Activated naive CD4-positive, alpha-beta T cell treated with anti-CD3 and anti-CD28 coated beads, Interleukin-2, amount 50 U/mL, for 72 hours (primary cell): ENCODE measurements at regions not wholly inside any gene's neighbourhood (a gene's known extent, or its start where the extent isn't known, plus 50 kb on each side); places are given as distances from the start of the nearest gene placed in this dataset.
"Not testable (repeated sequence)": the region's sequence is repeated elsewhere in the genome, so short reads cannot be mapped to it uniquely, and the experiment has no call there.

Experiments
- ATAC-seq, 2 donors: fragments of 150-1000 bp; cut with Tn5 transposase; 2 replicates each; pipeline ENCODE4 v1.10.0; 2021; ENCODE audit warnings: mild to moderate bottlenecking in 2 of 2, moderate library complexity in 2 of 2
- DNase-seq, 2 donors: peaks; one replicate each; pipeline ENCODE4 v3.0.0; 2021 to 2022; ENCODE audit warnings: low spot score in 2 of 2
- H3K27ac Mint-ChIP-seq, 2 donors: one replicate each; pipeline ENCODE4 v1.8.0; 2022; ENCODE audit warnings: mild to moderate bottlenecking in 2 of 2, mixed read lengths in 2 of 2
- H3K36me3 Mint-ChIP-seq, 2 donors: one replicate each; pipeline ENCODE4 v1.8.0; 2022; ENCODE audit warnings: mixed read lengths in 2 of 2
- H3K9me3 Mint-ChIP-seq, 2 donors: one replicate each; pipeline ENCODE4 v1.8.0; 2022; ENCODE audit warnings: mixed read lengths in 2 of 2

- H3K9me3 Mint-ChIP-seq: no peaks in the 10 kb centered on the region
- DNase-seq (no peak), ATAC-seq (no peak)
- H3K27ac Mint-ChIP-seq: no peak overlapping the region
- H3K36me3 Mint-ChIP-seq: no peaks in the 10 kb centered on the region
These were observed 51.2 kb upstream of the PRR5 start for GRCh38 chr22:44650806-44651205.

- DNase-seq: no peak
- no peaks in the 10 kb centered on the region for H3K9me3 Mint-ChIP-seq
- H3K36me3 Mint-ChIP-seq: no peaks in the 10 kb centered on the region
- H3K27ac Mint-ChIP-seq: no peak overlapping the region
- ATAC-seq: no peak
These were observed 53.0 kb upstream of the PRR5 start for GRCh38 chr22:44648821-44649565.

GRCh38 chr22:44648085-44648820 is 53.8 kb upstream of the PRR5 start:
- H3K36me3 Mint-ChIP-seq: no peaks in the 10 kb centered on the region
- H3K9me3 Mint-ChIP-seq: no peaks in the 10 kb centered on the region
- no peak for ATAC-seq

GRCh38 chr22:44647141-44647540 is 54.9 kb upstream of the PRR5 start:
- DNase-seq (no peak), ATAC-seq (no peak)
- H3K27ac Mint-ChIP-seq: no peak overlapping the region
- H3K36me3 Mint-ChIP-seq: no peaks in the 10 kb centered on the region
- no peaks in the 10 kb centered on the region for H3K9me3 Mint-ChIP-seq

More at GRCh38 chr22:44648085-44648820, 53.8 kb upstream of the PRR5 start:
- DNase-seq: no peak
- H3K27ac Mint-ChIP-seq: no peak overlapping the region

GRCh38 chr22:44646668-44647067 is 55.3 kb upstream of the PRR5 start:
- no peaks in the 10 kb centered on the region for H3K9me3 Mint-ChIP-seq
- ATAC-seq: no peak
- H3K36me3 Mint-ChIP-seq: no peaks in the 10 kb centered on the region
- H3K27ac Mint-ChIP-seq: no peak overlapping the region
- no peak for DNase-seq

- H3K9me3 Mint-ChIP-seq: no peaks in the 10 kb centered on the region
- H3K27ac Mint-ChIP-seq: peak overlapping the region; percentile 6 to 60
- ATAC-seq: no peak
- no peak for DNase-seq
- H3K36me3 Mint-ChIP-seq: no peaks in the 10 kb centered on the region
These were observed 55.9 kb upstream of the PRR5 start for GRCh38 chr22:44646141-44646540.

GRCh38 chr22:44645531-44645930 is 56.5 kb upstream of the PRR5 start:
- Mint-ChIP-seq H3K9me3 (no peaks in the 10 kb centered on the region), H3K27ac (peak overlapping the region in 1 of 2 donors; percentile 6), H3K36me3 (no peaks in the 10 kb centered on the region)
- no peak for ATAC-seq
- DNase-seq: no peak

- H3K27ac Mint-ChIP-seq: no peak overlapping the region
- no peaks in the 10 kb centered on the region for H3K36me3 Mint-ChIP-seq
- DNase-seq (no peak), ATAC-seq (no peak)
- no peaks in the 10 kb centered on the region for H3K9me3 Mint-ChIP-seq
These were observed 56.9 kb upstream of the PRR5 start for GRCh38 chr22:44645083-44645482.

- DNase-seq, H3K9me3 Mint-ChIP-seq, ATAC-seq, H3K36me3 Mint-ChIP-seq, H3K27ac Mint-ChIP-seq: not testable (repeated sequence)
These were observed 58.4 kb upstream of the PRR5 start for GRCh38 chr22:44643526-44644101.

GRCh38 chr22:44642096-44642644 is 59.8 kb upstream of the PRR5 start:
- DNase-seq (no peak), ATAC-seq (no peak)
- Mint-ChIP-seq H3K9me3 (no peaks in the 10 kb centered on the region), H3K36me3 (no peaks in the 10 kb centered on the region), H3K27ac (peak overlapping the region in 1 of 2 donors; percentile 18)

- no peak for DNase-seq
- ATAC-seq: no peak
- H3K9me3 Mint-ChIP-seq: no peaks in the 10 kb centered on the region
- H3K36me3 Mint-ChIP-seq: no peaks in the 10 kb centered on the region
- H3K27ac Mint-ChIP-seq: no peak overlapping the region
These were observed 61.3 kb upstream of the PRR5 start for GRCh38 chr22:44640618-44641155.

GRCh38 chr22:44639891-44640617 is 62.0 kb upstream of the PRR5 start:
- H3K27ac Mint-ChIP-seq: no peak overlapping the region
- no peaks in the 10 kb centered on the region for H3K36me3 Mint-ChIP-seq
- no peak for DNase-seq
- no peak for ATAC-seq
- H3K9me3 Mint-ChIP-seq: no peaks in the 10 kb centered on the region

GRCh38 chr22:44638971-44639760 is 62.8 kb upstream of the PRR5 start:
- DNase-seq: no peak
- Mint-ChIP-seq H3K36me3 (no peaks in the 10 kb centered on the region), H3K9me3 (no peaks in the 10 kb centered on the region), H3K27ac (no peak overlapping the region)
- ATAC-seq: no peak

GRCh38 chr22:44636502-44637206 is 65.3 kb upstream of the PRR5 start:
- H3K36me3 Mint-ChIP-seq, DNase-seq, H3K9me3 Mint-ChIP-seq, ATAC-seq, H3K27ac Mint-ChIP-seq: not testable (repeated sequence)

- not testable (repeated sequence) for H3K27ac Mint-ChIP-seq, DNase-seq, ATAC-seq, H3K36me3 Mint-ChIP-seq, H3K9me3 Mint-ChIP-seq
These were observed 66.4 kb upstream of the PRR5 start for GRCh38 chr22:44635567-44635966.
